HEK293 (cell line): ENCODE measurements at regions not wholly inside any gene's neighbourhood (a gene's known extent, or its start where the extent isn't known, plus 50 kb on each side); places are given as distances from the start of the nearest gene placed in this dataset.

Source experiments
- CTCF ChIA-PET: fragments of 350-600 bp; formaldehyde crosslinking; extraction: SDS; loops from one replicate; lab custom pipeline; 2021; ENCODE audit warnings: antibody characterized with exemption; lab: Yijun Ruan, JAX
- POLR2A ChIA-PET: fragments of 300-600 bp; formaldehyde crosslinking; extraction: SDS; loops from one replicate; lab custom pipeline; 2020; ENCODE audit warnings: antibody characterized with exemption, inconsistent platforms; lab: Yijun Ruan, JAX
- H3K27ac ChIP-seq: fragments of 200-500 bp; sonication (Bioruptor generic); 2 replicates; pipeline ENCODE4 v1.5.1; 2014; ENCODE audit warnings: low read depth, low read length, control low read depth, inconsistent platforms; ENCODE audit errors: extremely low read depth
- H3K36me3 ChIP-seq, 2 experiments: fragments of 200-500 bp in 1 of 2; sonication (Bioruptor generic) in 1 of 2; 1 replicate in 1 of 2; 2 replicates in 1 of 2; pipeline ENCODE4 v1.5.1; 2014 to 2017; ENCODE audit warnings: inconsistent platforms in 2 of 2, low read length in 2 of 2; ENCODE audit not compliant: control insufficient read depth in 2 of 2, insufficient read depth in 1 of 2
- H3K4me1 ChIP-seq: fragments of 200-500 bp; sonication (Bioruptor generic); 2 replicates; pipeline ENCODE4 v1.5.1; 2014; ENCODE audit warnings: mild to moderate bottlenecking, low read length, inconsistent platforms; ENCODE audit not compliant: control insufficient read depth, insufficient read depth
- H3K4me3 ChIP-seq: 2 replicates; pipeline ENCODE4 v1.5.1; 2011; ENCODE audit warnings: low read depth, mild to moderate bottlenecking, control low read depth, low read length, moderate library complexity
- H3K9me3 ChIP-seq: fragments of 200-500 bp; sonication (Bioruptor generic); 2 replicates; pipeline ENCODE4 v1.5.1; 2014; ENCODE audit warnings: low read depth, low read length, inconsistent platforms; ENCODE audit not compliant: control insufficient read depth, insufficient read depth
- GFI1B ChIP-seq: fragments of 450-650 bp; formaldehyde crosslinking; IDR thresholded peaks from 2 replicates; pipeline ENCODE4 v1.5.1; 2016; ENCODE audit warnings: missing biosample characterization, missing genetic modification characterization
- GLIS1 ChIP-seq: fragments of 450-650 bp; formaldehyde crosslinking; IDR thresholded peaks from 2 replicates; pipeline ENCODE4 v1.5.1; 2016; ENCODE audit warnings: missing biosample characterization, missing genetic modification characterization
- KLF16 ChIP-seq: fragments of 450-650 bp; formaldehyde crosslinking; IDR thresholded peaks from 2 replicates; pipeline ENCODE4 v1.5.1; 2017; ENCODE audit warnings: missing biosample characterization, missing genetic modification characterization
- ZBTB7A ChIP-seq: fragments of 450-650 bp; formaldehyde crosslinking; IDR thresholded peaks from 2 replicates; pipeline ENCODE4 v1.5.1; 2016; ENCODE audit warnings: low read depth, missing biosample characterization, missing genetic modification characterization
- ZFHX2 ChIP-seq: fragments of 450-650 bp; formaldehyde crosslinking; conservative IDR thresholded peaks from 2 replicates; pipeline ENCODE4 v1.5.1; 2016; ENCODE audit warnings: missing biosample characterization, missing genetic modification characterization
- ZNF121 ChIP-seq: fragments of 450-650 bp; formaldehyde crosslinking; IDR thresholded peaks from 2 replicates; pipeline ENCODE4 v1.5.1; 2016; ENCODE audit warnings: missing biosample characterization, missing genetic modification characterization
- ZNF133 ChIP-seq: fragments of 450-650 bp; formaldehyde crosslinking; IDR thresholded peaks from 2 replicates; pipeline ENCODE4 v1.5.1; 2016; ENCODE audit warnings: missing biosample characterization, missing genetic modification characterization
- ZNF175 ChIP-seq: fragments of 450-650 bp; formaldehyde crosslinking; IDR thresholded peaks from 2 replicates; pipeline ENCODE4 v1.5.1; 2016; ENCODE audit warnings: missing biosample characterization, missing genetic modification characterization
- ZNF221 ChIP-seq: fragments of 450-650 bp; formaldehyde crosslinking; IDR thresholded peaks from 2 replicates; pipeline ENCODE4 v1.5.1; 2017; ENCODE audit warnings: missing biosample characterization, missing genetic modification characterization, borderline replicate concordance
- ZNF292 ChIP-seq: fragments of 450-650 bp; formaldehyde crosslinking; IDR thresholded peaks from 2 replicates; pipeline ENCODE4 v1.5.1; 2016; ENCODE audit warnings: low read depth, missing biosample characterization, missing genetic modification characterization, borderline replicate concordance
- ZNF350 ChIP-seq: fragments of 450-650 bp; formaldehyde crosslinking; IDR thresholded peaks from 2 replicates; pipeline ENCODE4 v1.5.0; 2017; ENCODE audit warnings: missing biosample characterization, mild to moderate bottlenecking, missing genetic modification characterization
- ZNF426 ChIP-seq: fragments of 450-650 bp; formaldehyde crosslinking; IDR thresholded peaks from 2 replicates; pipeline ENCODE4 v1.5.1; 2017; ENCODE audit warnings: missing biosample characterization, missing genetic modification characterization, mild to moderate bottlenecking, inconsistent platforms, moderate library complexity
- ZNF473 ChIP-seq: fragments of 450-650 bp; formaldehyde crosslinking; IDR thresholded peaks from 2 replicates; pipeline ENCODE4 v1.5.1; 2017; ENCODE audit warnings: missing biosample characterization, missing genetic modification characterization
- ZNF560 ChIP-seq: fragments of 450-650 bp; formaldehyde crosslinking; IDR thresholded peaks from 2 replicates; pipeline ENCODE4 v1.5.1; 2017; ENCODE audit warnings: missing biosample characterization, missing genetic modification characterization, borderline replicate concordance
- ZNF585B ChIP-seq: fragments of 450-650 bp; formaldehyde crosslinking; IDR thresholded peaks from 2 replicates; pipeline ENCODE4 v1.5.1; 2016; ENCODE audit warnings: missing biosample characterization, missing genetic modification characterization
- ZNF600 ChIP-seq: fragments of 450-650 bp; formaldehyde crosslinking; IDR thresholded peaks from 2 replicates; pipeline ENCODE4 v1.5.1; 2016; ENCODE audit warnings: missing biosample characterization, missing genetic modification characterization
- ZNF621 ChIP-seq: fragments of 450-650 bp; formaldehyde crosslinking; IDR thresholded peaks from 2 replicates; pipeline ENCODE4 v1.5.1; 2017; ENCODE audit warnings: missing biosample characterization, missing genetic modification characterization
- ZNF747 ChIP-seq: fragments of 450-650 bp; formaldehyde crosslinking; IDR thresholded peaks from 2 replicates; pipeline ENCODE4 v1.5.1; 2016; ENCODE audit warnings: missing biosample characterization, missing genetic modification characterization
- ZNF843 ChIP-seq: fragments of 450-650 bp; formaldehyde crosslinking; IDR thresholded peaks from 2 replicates; pipeline ENCODE4 v1.5.1; 2016; ENCODE audit warnings: missing biosample characterization, missing genetic modification characterization
- TF ChIP-seq, protein P1 (sequence below): fragments of 450-650 bp; formaldehyde crosslinking; IDR thresholded peaks from 2 replicates; pipeline ENCODE4 v1.5.1; 2016; ENCODE audit warnings: missing biosample characterization, missing genetic modification characterization
- TF ChIP-seq, protein P2 (sequence below): fragments of 450-650 bp; formaldehyde crosslinking; IDR thresholded peaks from 2 replicates; pipeline ENCODE4 v1.5.1; 2016; ENCODE audit warnings: missing biosample characterization, missing genetic modification characterization, borderline replicate concordance
- TF ChIP-seq, protein P3 (sequence below): fragments of 450-650 bp; formaldehyde crosslinking; IDR thresholded peaks from 2 replicates; pipeline ENCODE4 v1.5.1; 2017; ENCODE audit warnings: missing biosample characterization, mild to moderate bottlenecking, missing genetic modification characterization, moderate library complexity
- TF ChIP-seq, protein P4 (sequence below): fragments of 450-650 bp; formaldehyde crosslinking; IDR thresholded peaks from 2 replicates; pipeline ENCODE4 v1.5.1; 2016; ENCODE audit warnings: missing biosample characterization, missing genetic modification characterization

DNA sequence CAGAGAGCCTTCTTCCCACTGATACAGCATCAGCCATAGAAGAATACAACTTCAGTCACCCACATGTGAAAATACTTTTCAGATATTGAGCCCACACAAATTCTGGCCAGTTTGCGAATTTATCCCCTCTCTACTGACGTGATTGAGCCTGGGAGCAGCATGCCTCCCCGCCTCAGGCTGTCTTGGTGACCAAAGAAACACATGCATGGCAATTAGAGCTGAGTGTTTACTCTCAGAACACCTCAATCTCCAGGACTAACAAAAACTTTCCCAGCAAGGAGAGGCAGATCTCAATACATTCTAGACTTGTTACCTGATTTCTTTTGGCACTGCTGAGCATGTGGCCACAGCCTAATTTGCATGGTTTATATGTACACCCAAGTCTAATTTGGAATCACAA, 122.5 kb downstream of the TMEM26 start:
- H3K9me3 ChIP-seq, result no peaks in the 10 kb centered on the region
- no peaks in the 10 kb centered on the region for H3K36me3 ChIP-seq
- no peak overlapping the region for H3K27ac ChIP-seq
- POLR2A ChIA-PET, result no interaction called here
- no peak overlapping the region for H3K4me3 ChIP-seq
- CTCF ChIA-PET, result interaction anchor here (0.5 kb wide), 1 partner anchor 268 kb away, joined by 4 read pairs; no protein-coding TSS in a partner anchor
- TF ChIP-seq ZNF747 (tag by site-specific recombination) (no peak), ZNF133 (tag by site-specific recombination) (no peak), ZNF426 (tag by site-specific recombination) (no peak), ZBTB7A (tag by site-specific recombination) (no peak)
- TF ChIP-seq, protein P1, sequence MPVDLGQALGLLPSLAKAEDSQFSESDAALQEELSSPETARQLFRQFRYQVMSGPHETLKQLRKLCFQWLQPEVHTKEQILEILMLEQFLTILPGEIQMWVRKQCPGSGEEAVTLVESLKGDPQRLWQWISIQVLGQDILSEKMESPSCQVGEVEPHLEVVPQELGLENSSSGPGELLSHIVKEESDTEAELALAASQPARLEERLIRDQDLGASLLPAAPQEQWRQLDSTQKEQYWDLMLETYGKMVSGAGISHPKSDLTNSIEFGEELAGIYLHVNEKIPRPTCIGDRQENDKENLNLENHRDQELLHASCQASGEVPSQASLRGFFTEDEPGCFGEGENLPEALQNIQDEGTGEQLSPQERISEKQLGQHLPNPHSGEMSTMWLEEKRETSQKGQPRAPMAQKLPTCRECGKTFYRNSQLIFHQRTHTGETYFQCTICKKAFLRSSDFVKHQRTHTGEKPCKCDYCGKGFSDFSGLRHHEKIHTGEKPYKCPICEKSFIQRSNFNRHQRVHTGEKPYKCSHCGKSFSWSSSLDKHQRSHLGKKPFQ (tag by site-specific recombination), result no peak
- TF ChIP-seq, all 188 proteins: peak for 0
- no peaks in the 10 kb centered on the region for H3K4me1 ChIP-seq

DNA sequence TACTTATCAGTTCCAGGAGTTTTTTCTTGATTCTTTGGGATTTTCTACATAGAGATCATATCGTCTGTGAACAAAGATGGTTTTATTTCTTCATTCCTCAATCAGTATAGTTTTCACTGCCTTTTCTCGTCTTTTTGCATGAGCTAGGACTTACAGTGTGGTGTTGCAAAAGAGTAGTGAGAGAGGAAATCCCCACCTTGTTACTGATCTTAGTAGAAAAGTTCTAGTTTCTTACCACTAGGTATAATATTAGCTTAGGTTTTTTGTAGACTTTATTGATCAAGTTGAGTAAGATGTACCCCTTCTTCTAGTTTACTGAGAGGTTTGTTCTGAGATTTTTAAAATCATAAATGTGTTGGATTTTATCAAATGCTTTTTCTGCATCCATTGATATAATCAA, 123.3 kb downstream of the TMEM26 start:
- CTCF ChIA-PET, result interaction anchor here (0.6 kb wide), 1 partner anchor 58 kb away, joined by 3 read pairs; no protein-coding TSS in a partner anchor
- POLR2A ChIA-PET, result no interaction called here

DNA sequence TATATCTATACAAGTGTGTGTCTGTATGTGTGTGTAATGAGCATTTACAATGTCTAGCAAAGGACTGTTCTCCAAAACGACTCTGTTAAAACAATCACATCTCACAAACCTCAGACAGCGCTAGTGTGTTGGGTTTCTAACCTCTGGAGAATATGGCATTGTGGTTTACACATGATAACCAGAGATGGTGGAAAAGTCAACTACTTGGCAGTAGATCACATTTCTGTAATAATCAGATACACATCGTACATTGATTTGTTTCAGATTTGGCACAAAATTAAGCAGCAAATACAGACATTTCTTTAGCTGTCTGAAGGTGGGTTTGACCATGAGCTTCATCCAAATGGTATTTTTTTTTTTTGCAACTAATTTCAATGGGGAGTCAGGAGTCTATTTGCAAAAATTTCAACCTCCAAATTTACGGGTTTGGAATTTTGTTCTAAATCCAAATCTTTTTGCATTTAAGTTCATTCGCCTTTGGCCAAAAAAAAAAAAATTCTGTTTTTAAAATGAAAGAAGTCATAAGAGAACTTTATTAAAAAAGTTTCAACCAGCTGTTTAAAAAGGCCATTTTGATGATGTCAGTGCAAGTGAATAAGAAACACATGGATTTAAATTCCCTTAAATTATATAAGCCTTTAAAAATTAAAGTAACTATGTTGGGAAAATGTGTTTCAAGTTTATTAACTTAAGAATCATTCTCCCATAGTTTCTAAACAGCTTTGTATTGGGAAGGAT, 127.8 kb downstream of the TMEM26 start:
- Histone ChIP-seq H3K36me3 (no peaks in the 10 kb centered on the region), H3K9me3 (no peaks in the 10 kb centered on the region), H3K27ac (no peak overlapping the region), H3K4me1 (no peaks in the 10 kb centered on the region), H3K4me3 (no peak overlapping the region)
- POLR2A ChIA-PET, result no interaction called here
- TF ChIP-seq GLIS1 (no peak), ZNF121 (tag by site-specific recombination) (no peak), ZNF747 (tag by site-specific recombination) (no peak), ZNF175 (tag by site-specific recombination) (no peak), KLF16 (tag by site-specific recombination) (no peak), ZNF292 (tag by site-specific recombination) (no peak), ZNF473 (tag by site-specific recombination) (no peak), ZFHX2 (tag by site-specific recombination) (no peak)
- TF ChIP-seq, protein P2, sequence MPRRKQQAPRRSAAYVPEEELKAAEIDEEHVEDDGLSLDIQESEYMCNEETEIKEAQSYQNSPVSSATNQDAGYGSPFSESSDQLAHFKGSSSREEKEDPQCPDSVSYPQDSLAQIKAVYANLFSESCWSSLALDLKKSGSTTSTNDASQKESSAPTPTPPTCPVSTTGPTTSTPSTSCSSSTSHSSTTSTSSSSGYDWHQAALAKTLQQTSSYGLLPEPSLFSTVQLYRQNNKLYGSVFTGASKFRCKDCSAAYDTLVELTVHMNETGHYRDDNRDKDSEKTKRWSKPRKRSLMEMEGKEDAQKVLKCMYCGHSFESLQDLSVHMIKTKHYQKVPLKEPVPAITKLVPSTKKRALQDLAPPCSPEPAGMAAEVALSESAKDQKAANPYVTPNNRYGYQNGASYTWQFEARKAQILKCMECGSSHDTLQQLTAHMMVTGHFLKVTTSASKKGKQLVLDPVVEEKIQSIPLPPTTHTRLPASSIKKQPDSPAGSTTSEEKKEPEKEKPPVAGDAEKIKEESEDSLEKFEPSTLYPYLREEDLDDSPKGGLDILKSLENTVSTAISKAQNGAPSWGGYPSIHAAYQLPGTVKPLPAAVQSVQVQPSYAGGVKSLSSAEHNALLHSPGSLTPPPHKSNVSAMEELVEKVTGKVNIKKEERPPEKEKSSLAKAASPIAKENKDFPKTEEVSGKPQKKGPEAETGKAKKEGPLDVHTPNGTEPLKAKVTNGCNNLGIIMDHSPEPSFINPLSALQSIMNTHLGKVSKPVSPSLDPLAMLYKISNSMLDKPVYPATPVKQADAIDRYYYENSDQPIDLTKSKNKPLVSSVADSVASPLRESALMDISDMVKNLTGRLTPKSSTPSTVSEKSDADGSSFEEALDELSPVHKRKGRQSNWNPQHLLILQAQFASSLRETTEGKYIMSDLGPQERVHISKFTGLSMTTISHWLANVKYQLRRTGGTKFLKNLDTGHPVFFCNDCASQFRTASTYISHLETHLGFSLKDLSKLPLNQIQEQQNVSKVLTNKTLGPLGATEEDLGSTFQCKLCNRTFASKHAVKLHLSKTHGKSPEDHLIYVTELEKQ, result no peak
- TF ChIP-seq, protein P3, sequence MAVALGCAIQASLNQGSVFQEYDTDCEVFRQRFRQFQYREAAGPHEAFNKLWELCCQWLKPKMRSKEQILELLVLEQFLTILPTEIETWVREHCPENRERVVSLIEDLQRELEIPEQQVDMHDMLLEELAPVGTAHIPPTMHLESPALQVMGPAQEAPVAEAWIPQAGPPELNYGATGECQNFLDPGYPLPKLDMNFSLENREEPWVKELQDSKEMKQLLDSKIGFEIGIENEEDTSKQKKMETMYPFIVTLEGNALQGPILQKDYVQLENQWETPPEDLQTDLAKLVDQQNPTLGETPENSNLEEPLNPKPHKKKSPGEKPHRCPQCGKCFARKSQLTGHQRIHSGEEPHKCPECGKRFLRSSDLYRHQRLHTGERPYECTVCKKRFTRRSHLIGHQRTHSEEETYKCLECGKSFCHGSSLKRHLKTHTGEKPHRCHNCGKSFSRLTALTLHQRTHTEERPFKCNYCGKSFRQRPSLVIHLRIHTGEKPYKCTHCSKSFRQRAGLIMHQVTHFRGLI, result no peak
- CTCF ChIA-PET, result interaction anchor here (0.6 to 0.8 kb wide), 2 partner anchors 408 to 1214 kb away, joined by 3 to 4 read pairs; no protein-coding TSS in a partner anchor

More for the DNA sequence above, 123.3 kb downstream of the TMEM26 start:
- no peaks in the 10 kb centered on the region for H3K4me1 ChIP-seq
- TF ChIP-seq ZNF585B (tag by site-specific recombination), result no peak
- TF ChIP-seq, protein P4, sequence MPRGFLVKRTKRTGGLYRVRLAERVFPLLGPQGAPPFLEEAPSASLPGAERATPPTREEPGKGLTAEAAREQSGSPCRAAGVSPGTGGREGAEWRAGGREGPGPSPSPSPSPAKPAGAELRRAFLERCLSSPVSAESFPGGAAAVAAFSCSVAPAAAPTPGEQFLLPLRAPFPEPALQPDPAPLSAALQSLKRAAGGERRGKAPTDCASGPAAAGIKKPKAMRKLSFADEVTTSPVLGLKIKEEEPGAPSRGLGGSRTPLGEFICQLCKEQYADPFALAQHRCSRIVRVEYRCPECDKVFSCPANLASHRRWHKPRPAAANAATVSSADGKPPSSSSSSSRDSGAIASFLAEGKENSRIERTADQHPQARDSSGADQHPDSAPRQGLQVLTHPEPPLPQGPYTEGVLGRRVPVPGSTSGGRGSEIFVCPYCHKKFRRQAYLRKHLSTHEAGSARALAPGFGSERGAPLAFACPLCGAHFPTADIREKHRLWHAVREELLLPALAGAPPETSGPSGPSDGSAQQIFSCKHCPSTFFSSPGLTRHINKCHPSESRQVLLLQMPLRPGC (tag by site-specific recombination), result no peak
- no peak for TF ChIP-seq ZNF350
- no peak for TF ChIP-seq ZNF560 (tag by site-specific recombination)
- TF ChIP-seq GFI1B (tag by site-specific recombination), result no peak
- no peak for TF ChIP-seq ZNF621
- TF ChIP-seq ZNF600 (tag by site-specific recombination), result no peak
- TF ChIP-seq ZNF221, result no peak
- TF ChIP-seq ZNF843, result no peak
- H3K27ac ChIP-seq, result no peak overlapping the region
- H3K36me3 ChIP-seq, result no peaks in the 10 kb centered on the region
- H3K4me3 ChIP-seq, result no peak overlapping the region
- H3K9me3 ChIP-seq, result no peaks in the 10 kb centered on the region
